ENCODE measurements at regions not wholly inside any gene's neighbourhood (a gene's known extent, or its start where the extent isn't known, plus 50 kb on each side); places are given as distances from the start of the nearest gene placed in this dataset.

DNA sequence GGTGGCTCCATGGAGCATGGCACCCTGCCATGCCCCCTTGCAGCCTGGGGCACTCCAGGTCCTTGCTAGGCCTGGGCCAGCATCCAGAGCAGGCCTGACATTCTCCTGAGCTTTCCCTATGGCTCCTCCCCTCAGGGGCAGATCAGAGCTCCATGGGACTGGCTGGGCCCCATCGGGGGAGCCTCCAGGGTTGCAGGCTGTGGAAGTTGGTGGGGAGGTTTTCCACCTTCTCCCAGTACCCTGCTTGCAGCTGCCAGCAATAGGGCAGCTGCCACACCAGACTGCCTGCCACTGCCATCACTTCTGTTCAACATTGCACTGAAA lies 75.7 kb upstream of the TP63 start:
- TF ChIP-seq, protein P1, sequence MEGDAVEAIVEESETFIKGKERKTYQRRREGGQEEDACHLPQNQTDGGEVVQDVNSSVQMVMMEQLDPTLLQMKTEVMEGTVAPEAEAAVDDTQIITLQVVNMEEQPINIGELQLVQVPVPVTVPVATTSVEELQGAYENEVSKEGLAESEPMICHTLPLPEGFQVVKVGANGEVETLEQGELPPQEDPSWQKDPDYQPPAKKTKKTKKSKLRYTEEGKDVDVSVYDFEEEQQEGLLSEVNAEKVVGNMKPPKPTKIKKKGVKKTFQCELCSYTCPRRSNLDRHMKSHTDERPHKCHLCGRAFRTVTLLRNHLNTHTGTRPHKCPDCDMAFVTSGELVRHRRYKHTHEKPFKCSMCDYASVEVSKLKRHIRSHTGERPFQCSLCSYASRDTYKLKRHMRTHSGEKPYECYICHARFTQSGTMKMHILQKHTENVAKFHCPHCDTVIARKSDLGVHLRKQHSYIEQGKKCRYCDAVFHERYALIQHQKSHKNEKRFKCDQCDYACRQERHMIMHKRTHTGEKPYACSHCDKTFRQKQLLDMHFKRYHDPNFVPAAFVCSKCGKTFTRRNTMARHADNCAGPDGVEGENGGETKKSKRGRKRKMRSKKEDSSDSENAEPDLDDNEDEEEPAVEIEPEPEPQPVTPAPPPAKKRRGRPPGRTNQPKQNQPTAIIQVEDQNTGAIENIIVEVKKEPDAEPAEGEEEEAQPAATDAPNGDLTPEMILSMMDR (conservative IDR thresholded peaks at IDR 0.05; ENCODE audit: control insufficient read depth, insufficient read depth, low read depth, low read length), result no peak
- H3K4me3 ChIP-seq (ENCODE audit: control insufficient read depth, low read depth, low read length), result no peak overlapping the region
- DNase-seq (ENCODE audit: low read depth), result no peak

DNA sequence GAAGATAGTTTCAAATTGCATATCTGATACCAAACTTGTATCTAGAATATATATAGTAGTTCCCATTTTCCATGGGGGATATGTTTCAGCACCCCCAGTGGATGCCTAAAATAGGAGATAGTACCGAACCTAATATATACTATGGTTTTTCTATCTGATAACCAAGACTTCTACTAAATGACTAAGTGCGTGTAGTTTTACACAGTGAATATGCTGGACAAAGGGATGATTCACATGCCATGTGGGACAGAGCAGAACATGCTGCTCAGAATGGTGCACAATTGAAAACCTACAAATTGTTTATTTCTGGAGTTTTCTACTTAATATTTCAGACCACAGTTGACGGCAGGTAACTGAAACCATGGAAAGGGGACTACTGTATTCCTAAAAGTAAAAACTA lies 73.4 kb upstream of the TP63 start:
- peak; percentile 26 for DNase-seq (ENCODE audit: low read depth)
- TF ChIP-seq, protein P1 (conservative IDR thresholded peaks at IDR 0.05; ENCODE audit: control insufficient read depth, insufficient read depth, low read depth, low read length), result no peak
- H3K4me3 ChIP-seq (ENCODE audit: control insufficient read depth, low read depth, low read length), result no peak overlapping the region

DNA sequence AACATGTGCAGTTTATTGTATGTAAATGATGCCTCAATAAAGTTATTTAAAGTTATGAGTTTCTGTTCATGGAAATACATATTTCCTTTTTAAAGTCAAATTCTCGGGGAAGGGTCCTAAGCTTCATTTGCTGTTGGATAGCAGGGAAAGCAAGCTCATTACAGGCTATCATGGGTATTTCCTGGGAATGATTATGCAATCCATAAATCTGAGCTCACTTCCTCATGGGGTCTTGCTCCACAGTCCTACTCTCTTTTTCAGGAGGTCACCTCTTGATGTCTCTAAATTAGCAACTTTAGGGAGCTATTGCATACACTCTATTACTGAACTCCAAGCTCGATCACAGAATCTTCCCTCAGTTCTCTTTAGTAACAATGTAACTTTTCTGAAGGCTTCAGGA lies 69.9 kb upstream of the TP63 start:
- no peak overlapping the region for H3K4me3 ChIP-seq (ENCODE audit: control insufficient read depth, low read depth, low read length)
- TF ChIP-seq, protein P1 (conservative IDR thresholded peaks at IDR 0.05; ENCODE audit: control insufficient read depth, insufficient read depth, low read depth, low read length), result no peak
- no peak for DNase-seq (ENCODE audit: low read depth)

DNA sequence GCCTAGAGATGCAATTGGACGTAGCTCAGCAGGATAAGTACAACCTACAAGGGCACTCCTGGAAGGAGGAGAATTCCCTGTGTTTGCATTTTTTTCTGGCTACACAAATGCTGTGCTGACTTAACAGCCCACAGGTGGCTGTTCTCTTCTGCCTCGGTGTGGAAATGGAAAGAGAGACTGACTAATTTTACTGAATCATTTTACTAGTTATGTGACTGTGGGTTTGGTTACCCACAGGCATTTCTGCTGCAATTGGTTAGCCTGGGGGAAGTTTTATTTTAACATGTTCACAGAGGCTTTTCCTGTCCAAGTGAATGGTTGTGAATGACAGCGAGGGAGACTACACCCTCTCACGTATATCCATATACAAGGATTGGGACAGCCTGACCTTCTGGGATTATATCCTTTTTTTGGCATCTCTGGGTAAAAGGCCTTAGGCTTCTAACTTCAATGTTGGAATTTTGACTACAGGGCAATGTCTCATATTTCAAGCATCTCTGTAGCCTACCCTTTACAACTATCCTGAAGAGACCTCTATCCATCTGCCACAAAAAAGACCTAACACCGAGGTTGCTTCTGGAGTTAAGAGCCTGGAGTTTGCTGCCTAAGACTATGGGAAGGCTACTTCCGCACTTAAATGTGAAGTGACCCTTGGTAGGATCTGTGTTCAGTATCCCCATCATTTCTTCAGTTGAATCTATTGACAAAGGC lies 67.2 kb upstream of the TP63 start:
- no peak overlapping the region for H3K4me3 ChIP-seq (ENCODE audit: control insufficient read depth, low read depth, low read length)
- TF ChIP-seq, protein P1 (conservative IDR thresholded peaks at IDR 0.05; ENCODE audit: control insufficient read depth, insufficient read depth, low read depth, low read length), result peak; percentile 1
- peak; percentile 91 for DNase-seq (ENCODE audit: low read depth)

DNA sequence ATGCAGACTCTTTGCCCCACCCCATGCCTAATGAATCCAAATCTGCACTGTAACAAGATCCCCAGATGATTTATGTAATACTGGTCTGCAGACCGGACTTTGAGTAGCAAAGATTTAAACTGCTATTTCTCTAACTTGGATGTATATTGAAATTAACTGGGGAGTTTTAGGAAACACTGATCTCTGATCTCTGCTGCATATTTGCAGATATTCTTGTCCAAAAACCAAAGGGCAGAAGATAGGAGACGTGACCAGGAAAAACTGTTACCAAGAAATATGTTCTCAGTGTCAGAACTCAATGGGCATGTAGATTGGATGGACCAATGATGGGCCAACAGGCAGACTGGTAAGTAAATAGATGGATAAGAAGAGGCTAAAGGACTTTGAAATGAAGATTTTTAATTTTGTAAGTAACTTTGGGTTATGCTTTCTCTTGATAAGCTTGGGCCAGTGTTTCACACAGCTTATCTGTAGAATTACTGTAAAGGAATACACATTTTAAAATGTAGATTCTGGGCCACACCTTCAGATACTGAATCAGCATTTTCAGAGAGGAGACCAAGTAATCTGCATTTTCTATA lies 64.5 kb upstream of the TP63 start:
- no peak overlapping the region for H3K4me3 ChIP-seq (ENCODE audit: control insufficient read depth, low read depth, low read length)
- no peak for DNase-seq (ENCODE audit: low read depth)

DNA sequence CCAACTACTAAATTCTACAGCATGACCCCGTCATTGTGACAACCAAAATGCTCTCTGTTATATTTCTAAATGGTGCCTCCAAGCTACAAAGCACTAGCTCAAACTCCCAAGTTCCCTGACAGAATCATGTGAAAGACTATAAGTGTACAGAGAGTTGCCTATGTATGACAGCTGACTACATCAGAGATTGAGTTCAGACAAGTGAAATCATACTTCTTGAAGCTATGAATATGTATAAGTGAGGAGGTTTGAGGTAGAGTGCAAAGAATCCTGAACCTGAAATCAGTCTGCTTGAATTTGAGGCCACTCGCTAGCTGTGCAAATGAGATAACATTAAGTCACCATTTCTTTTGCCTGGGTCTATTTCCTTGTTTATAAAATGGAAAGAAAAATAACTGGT lies 63.9 kb upstream of the TP63 start:
- DNase-seq (ENCODE audit: low read depth), result no peak
- no peak overlapping the region for H3K4me3 ChIP-seq (ENCODE audit: control insufficient read depth, low read depth, low read length)
- TF ChIP-seq, protein P1 (conservative IDR thresholded peaks at IDR 0.05; ENCODE audit: control insufficient read depth, insufficient read depth, low read depth, low read length), result no peak

More for the DNA sequence above, 64.5 kb upstream of the TP63 start:
- TF ChIP-seq, protein P1 (conservative IDR thresholded peaks at IDR 0.05; ENCODE audit: control insufficient read depth, insufficient read depth, low read depth, low read length), result no peak
